HepG2 (cell line): ENCODE measurements at regions not wholly inside any gene's neighbourhood (a gene's known extent, or its start where the extent isn't known, plus 50 kb on each side); places are given as distances from the start of the nearest gene placed in this dataset.

ENCODE experiments used
- ATAC-seq: fragments of 200-7000 bp; cut with Tn5 transposase; 3 replicates; pipeline ENCODE4 v1.9.1; 2020; ENCODE audit warnings: mild to moderate bottlenecking, moderate library complexity
- BruUV-seq: library from RNA; stranded (reverse); fragments of 400-500 nt; replicated peaks from 2 replicates; lab custom pipeline; 2021; lab: Mats Ljungman, UMichigan
- CTCF ChIA-PET: fragments of 300-600 bp; formaldehyde crosslinking; extraction: SDS; loops from one replicate; lab custom pipeline; 2021; ENCODE audit warnings: low total read pairs, inconsistent platforms, low intra/inter-chr PET ratio; lab: Yijun Ruan, JAX
- POLR2A ChIA-PET: fragments of 350-600 bp; sonication (Branson Sonifier 250); formaldehyde crosslinking; loops from one replicate; lab custom pipeline; 2020; ENCODE audit warnings: antibody characterized with exemption, inconsistent platforms; lab: Yijun Ruan, JAX
- DNase-seq: peaks from one replicate; pipeline ENCODE4 v3.0.0-alpha.2; 2015; ENCODE audit warnings: low spot score
- FAIRE-seq: peaks from 3 replicates; lab custom pipeline; 2011; peaks lifted over from hg19 to GRCh38; lab: Jason Lieb, UNC
- H2AFZ ChIP-seq: one replicate; pipeline ENCODE4 v1.6.1; 2011; ENCODE audit warnings: low read length, inconsistent platforms
- H3K27ac ChIP-seq: fragments of 300-600 bp; 3 replicates; pipeline ENCODE4 v1.8.0; 2011; ENCODE audit warnings: mixed run types, mild to moderate bottlenecking, mixed read lengths, low read length, inconsistent platforms; ENCODE audit not compliant: insufficient read depth; ENCODE audit errors: extremely low read length
- H3K27me3 ChIP-seq, 2 experiments: fragments of 200-600 bp in 1 of 2; 2 replicates in 1 of 2; 3 replicates in 1 of 2; pipeline versions ENCODE4 v1.6.0 to v1.8.0; 2011; ENCODE audit warnings: low read length in 2 of 2, mild to moderate bottlenecking in 2 of 2, moderate library complexity in 2 of 2, inconsistent platforms in 1 of 2; ENCODE audit not compliant: insufficient read depth in 2 of 2, control insufficient read depth in 1 of 2
- H3K36me3 ChIP-seq, 2 experiments: fragments of 200-600 bp in 1 of 2; replicated peaks in 1 of 2; 2 replicates in 1 of 2; 3 replicates in 1 of 2; pipeline versions ENCODE4 v1.5.1 to v1.8.0; 2011; ENCODE audit warnings: low read length in 2 of 2, inconsistent platforms in 1 of 2; ENCODE audit not compliant: insufficient read depth in 2 of 2, control insufficient read depth in 1 of 2
- H3K4me1 ChIP-seq: 2 replicates; pipeline ENCODE4 v1.5.1; 2012; ENCODE audit warnings: low read length, inconsistent platforms; ENCODE audit not compliant: insufficient read depth
- H3K4me2 ChIP-seq: 2 replicates; pipeline ENCODE4 v1.6.0; 2011; ENCODE audit warnings: low read depth, low read length, inconsistent platforms
- H3K4me3 ChIP-seq, 3 experiments: fragments of 200-600 bp in 1 of 3; sonication (generic), shearing (Covaris generic) in 1 of 3; replicated peaks in 1 of 3; 2 replicates each; pipeline ENCODE4 v1.5.1; 2011 to 2016; ENCODE audit warnings: low read length in 3 of 3, inconsistent platforms in 2 of 3, low read depth in 2 of 3, mild to moderate bottlenecking in 2 of 3, control low read depth in 1 of 3, mixed read lengths in 1 of 3; ENCODE audit not compliant: insufficient read depth in 1 of 3
- H3K79me2 ChIP-seq: one replicate; pipeline ENCODE4 v1.6.1; 2011; ENCODE audit warnings: low read length, inconsistent platforms; ENCODE audit not compliant: insufficient read depth
- H3K9ac ChIP-seq: 2 replicates; pipeline ENCODE4 v1.6.0; 2011; ENCODE audit warnings: mild to moderate bottlenecking, low read depth, low read length, inconsistent platforms; ENCODE audit not compliant: insufficient read depth
- H3K9me3 ChIP-seq: 2 replicates; pipeline ENCODE4 v1.5.1; 2012; ENCODE audit warnings: mild to moderate bottlenecking, low read length
- H4K20me1 ChIP-seq: 2 replicates; pipeline ENCODE4 v1.6.0; 2011; ENCODE audit warnings: inconsistent platforms, mild to moderate bottlenecking, low read length, moderate library complexity; ENCODE audit not compliant: insufficient read depth
- EED ChIP-seq: sonication (generic); formaldehyde crosslinking; IDR thresholded peaks from 2 replicates; pipeline ENCODE4 v1.5.0; 2020; ENCODE audit warnings: mild to moderate bottlenecking, missing genetic modification reagents
- HMG20A ChIP-seq: IDR thresholded peaks from 2 replicates; pipeline ENCODE4 v1.6.1; 2016; ENCODE audit warnings: borderline replicate concordance
- NCOR1 ChIP-seq: fragments of 200-600 bp; sonication (generic); IDR thresholded peaks from 2 replicates; pipeline ENCODE4 v1.7.0; 2017; ENCODE audit warnings: antibody characterized with exemption, low read length, borderline replicate concordance
- NONO ChIP-seq, 2 experiments: fragments of 450-650 bp in 1 of 2; sonication (generic) in 1 of 2; formaldehyde crosslinking in 1 of 2; IDR thresholded peaks in 1 of 2; conservative IDR thresholded peaks in 1 of 2; 2 replicates each; pipeline versions ENCODE4 v1.6.1 to v1.8.0; 2017 to 2022; ENCODE audit warnings: mild to moderate bottlenecking in 1 of 2, missing genetic modification reagents in 1 of 2, moderate library complexity in 1 of 2
- POLR2A ChIP-seq, 2 experiments: IDR thresholded peaks; 2 replicates each; pipeline ENCODE4 v1.6.1; 2011; ENCODE audit warnings: low read depth in 2 of 2, low read length in 2 of 2, mild to moderate bottlenecking in 1 of 2, moderate library complexity in 1 of 2; ENCODE audit not compliant: insufficient read depth in 1 of 2
- REPIN1 ChIP-seq: sonication (generic); formaldehyde crosslinking; IDR thresholded peaks from 2 replicates; pipeline ENCODE4 v1.8.0; 2022; ENCODE audit warnings: missing genetic modification reagents, low read depth, mild to moderate bottlenecking, borderline replicate concordance
- RORA ChIP-seq: sonication (generic); formaldehyde crosslinking; IDR thresholded peaks from 2 replicates; pipeline ENCODE4 v1.5.0; 2020; ENCODE audit warnings: mild to moderate bottlenecking, missing genetic modification reagents, moderate library complexity
- SRSF1 ChIP-seq: fragments of 200-400 bp; formaldehyde crosslinking; optimal IDR thresholded peaks from 2 replicates; pipeline ENCODE3; 2017; ENCODE audit warnings: mild to moderate bottlenecking, low read depth, low read length, moderate library complexity
- THAP8 ChIP-seq: sonication (generic); formaldehyde crosslinking; IDR thresholded peaks from 2 replicates; pipeline ENCODE4 v1.5.1; 2020; ENCODE audit warnings: missing genetic modification reagents, mild to moderate bottlenecking, borderline replicate concordance
- ZBTB3 ChIP-seq: sonication (generic); formaldehyde crosslinking; IDR thresholded peaks from 2 replicates; pipeline ENCODE4 v1.4.0; 2020; ENCODE audit warnings: low read depth, mild to moderate bottlenecking, moderate library complexity, missing genetic modification reagents, borderline replicate concordance
- ZEB1 ChIP-seq: IDR thresholded peaks from 2 replicates; pipeline ENCODE4 v1.6.1; 2012; ENCODE audit warnings: mild to moderate bottlenecking, low read depth, inconsistent platforms; ENCODE audit not compliant: insufficient replicate concordance
- ZNF335 ChIP-seq: sonication (generic); formaldehyde crosslinking; IDR thresholded peaks from 2 replicates; pipeline ENCODE4 v1.4.0; 2020; ENCODE audit warnings: missing genetic modification reagents
- ZNF382 ChIP-seq: sonication (generic); formaldehyde crosslinking; IDR thresholded peaks from 2 replicates; pipeline ENCODE4 v1.5.0; 2020; ENCODE audit warnings: missing genetic modification reagents, mild to moderate bottlenecking, borderline replicate concordance
- ZNF639 ChIP-seq: conservative IDR thresholded peaks from 2 replicates; pipeline ENCODE4 v1.6.1; 2018; ENCODE audit warnings: missing genetic modification reagents
- WGBS: methylation state at CpG from one replicate; pipeline ENCODE4 v1.1.6; 2017; ENCODE audit warnings: low lambda C conversion rate; 5-methylcytosine and 5-hydroxymethylcytosine counted together
- in situ Hi-C: cut with HindIII; loops from 2 replicates; pipeline ENCODE4 v1.10.0; 2017; ENCODE audit warnings: low pct_unique_long_range_greater_than_20kb; ENCODE audit not compliant: extremely low pct_ligation_motif_present
- intact Hi-C: fragments of 100-400 bp; cut with micrococcal nuclease; formaldehyde crosslinking; loops from one replicate; pipeline ENCODE4 v1.10.0; 2022; ENCODE audit not compliant: unreplicated experiment
- TF ChIP-seq, protein P1 (sequence below): sonication (generic); formaldehyde crosslinking; IDR thresholded peaks from 2 replicates; pipeline ENCODE4 v1.8.0; 2022; ENCODE audit warnings: mild to moderate bottlenecking, missing genetic modification reagents; ENCODE audit not compliant: insufficient replicate concordance
- TF ChIP-seq, protein P2 (sequence below): IDR thresholded peaks from 2 replicates; pipeline ENCODE4 v1.6.1; 2016; ENCODE audit warnings: missing genetic modification reagents, missing compliant biosample characterization
- TF ChIP-seq, protein P3 (sequence below): sonication (generic); formaldehyde crosslinking; IDR thresholded peaks from 2 replicates; pipeline ENCODE4 v1.5.0; 2020; ENCODE audit warnings: missing genetic modification reagents

DNA sequence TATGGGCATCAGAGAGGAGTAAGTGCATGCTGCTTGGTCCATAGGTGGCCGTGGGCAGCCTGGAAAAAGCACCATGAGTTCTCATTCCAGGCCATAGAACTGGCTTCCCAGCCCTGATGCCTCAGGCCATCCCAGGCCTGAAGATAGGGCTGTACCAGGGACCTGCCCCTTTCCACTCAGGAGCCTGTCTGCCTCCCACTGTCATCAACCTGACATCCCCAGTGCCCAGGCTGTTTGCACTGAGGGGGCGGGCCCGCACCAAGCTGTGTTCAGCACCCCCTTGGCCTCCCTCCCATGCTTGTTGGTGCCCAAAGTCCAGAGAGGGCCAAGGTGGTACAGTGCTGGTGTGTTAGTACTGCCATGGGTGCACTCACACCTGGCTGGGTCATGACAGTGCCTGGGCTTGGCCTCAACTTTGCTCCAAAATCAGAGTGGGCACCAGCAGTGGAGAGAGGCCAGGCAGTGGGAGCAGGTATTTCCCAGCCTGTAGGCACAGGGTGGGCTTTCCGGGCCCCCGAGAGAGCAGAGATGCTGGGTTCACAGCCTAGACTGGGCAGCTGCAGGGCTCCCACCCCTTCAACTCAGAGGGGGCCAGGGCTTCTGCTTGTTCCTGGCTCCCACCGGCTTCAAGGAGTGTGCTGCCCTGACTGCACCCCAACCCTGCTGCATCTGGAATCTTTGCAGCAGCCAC is 556.1 kb downstream of the SI start (continued):
- TF ChIP-seq, protein P1, sequence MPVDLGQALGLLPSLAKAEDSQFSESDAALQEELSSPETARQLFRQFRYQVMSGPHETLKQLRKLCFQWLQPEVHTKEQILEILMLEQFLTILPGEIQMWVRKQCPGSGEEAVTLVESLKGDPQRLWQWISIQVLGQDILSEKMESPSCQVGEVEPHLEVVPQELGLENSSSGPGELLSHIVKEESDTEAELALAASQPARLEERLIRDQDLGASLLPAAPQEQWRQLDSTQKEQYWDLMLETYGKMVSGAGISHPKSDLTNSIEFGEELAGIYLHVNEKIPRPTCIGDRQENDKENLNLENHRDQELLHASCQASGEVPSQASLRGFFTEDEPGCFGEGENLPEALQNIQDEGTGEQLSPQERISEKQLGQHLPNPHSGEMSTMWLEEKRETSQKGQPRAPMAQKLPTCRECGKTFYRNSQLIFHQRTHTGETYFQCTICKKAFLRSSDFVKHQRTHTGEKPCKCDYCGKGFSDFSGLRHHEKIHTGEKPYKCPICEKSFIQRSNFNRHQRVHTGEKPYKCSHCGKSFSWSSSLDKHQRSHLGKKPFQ (CRISPR knock-in tag) = no peak

- no peak for FAIRE-seq
- intact Hi-C loops = no loop called here
These were observed 556.7 kb downstream of the SI start for GRCh38 chr3:164521644-164522043.

More at GRCh38 chr3:164521644-164522043, 556.7 kb downstream of the SI start:
- no peak overlapping the region for H3K27ac ChIP-seq
- H2AFZ ChIP-seq = no peak overlapping the region
- TF ChIP-seq ZNF382 (CRISPR knock-in tag) (no peak), THAP8 (CRISPR knock-in tag) (no peak), ZEB1 (no peak), ZNF335 (CRISPR knock-in tag) (no peak), NONO (IDR thresholded peaks at IDR 0.05) (no peak), NONO (CRISPR knock-in tag; conservative IDR thresholded peaks at IDR 0.05) (no peak), ZNF639 (CRISPR knock-in tag) (no peak), EED (no peak), SRSF1 (no peak), POLR2A (IDR thresholded peaks at IDR 0.05; ENCODE audit: insufficient read depth in 1 of 2, low read depth in 2 of 2, low read length in 2 of 2) (no peak), REPIN1 (CRISPR knock-in tag) (no peak), RORA (CRISPR knock-in tag) (no peak), ZBTB3 (CRISPR knock-in tag) (no peak), HMG20A (CRISPR knock-in tag) (no peak), NCOR1 (no peak)
- TF ChIP-seq, protein P2, sequence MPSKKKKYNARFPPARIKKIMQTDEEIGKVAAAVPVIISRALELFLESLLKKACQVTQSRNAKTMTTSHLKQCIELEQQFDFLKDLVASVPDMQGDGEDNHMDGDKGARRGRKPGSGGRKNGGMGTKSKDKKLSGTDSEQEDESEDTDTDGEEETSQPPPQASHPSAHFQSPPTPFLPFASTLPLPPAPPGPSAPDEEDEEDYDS = no peak
- TF ChIP-seq, protein P3, sequence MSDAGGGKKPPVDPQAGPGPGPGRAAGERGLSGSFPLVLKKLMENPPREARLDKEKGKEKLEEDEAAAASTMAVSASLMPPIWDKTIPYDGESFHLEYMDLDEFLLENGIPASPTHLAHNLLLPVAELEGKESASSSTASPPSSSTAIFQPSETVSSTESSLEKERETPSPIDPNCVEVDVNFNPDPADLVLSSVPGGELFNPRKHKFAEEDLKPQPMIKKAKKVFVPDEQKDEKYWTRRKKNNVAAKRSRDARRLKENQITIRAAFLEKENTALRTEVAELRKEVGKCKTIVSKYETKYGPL (CRISPR knock-in tag) = no peak
- H3K4me2 ChIP-seq = no peak overlapping the region
- no peaks in the 10 kb centered on the region for H3K36me3 ChIP-seq
- no peaks in the 10 kb centered on the region for H3K79me2 ChIP-seq
- no peak overlapping the region for H3K4me3 ChIP-seq
- CTCF ChIA-PET = interaction anchor here (0.6 kb wide), 1 partner anchor 949 kb away, joined by 3 read pairs; no protein-coding TSS in a partner anchor
- POLR2A ChIA-PET = no interaction called here
- no peaks in the 10 kb centered on the region for H3K9me3 ChIP-seq
- ATAC-seq = no peak
- H3K9ac ChIP-seq = no peak overlapping the region
- H4K20me1 ChIP-seq = no peaks in the 10 kb centered on the region
- peaks cover 15% of the 10 kb centered on the region for H3K4me1 ChIP-seq
- WGBS = 45% methylated on average over 2 of the region's 2 CpGs
- H3K27me3 ChIP-seq = no peaks in the 10 kb centered on the region
- no TSS peak for BruUV-seq
- no peak for DNase-seq
- in situ Hi-C loops = no loop called here
